Calu3 (cell line): ENCODE measurements at regions not wholly inside any gene's neighbourhood (a gene's known extent, or its start where the extent isn't known, plus 50 kb on each side); places are given as distances from the start of the nearest gene placed in this dataset.

Experiments
- BruUV-seq: library from RNA; stranded (reverse); fragments of 400-500 nt; replicated peaks from 2 replicates; lab custom pipeline; 2021; lab: Mats Ljungman, UMichigan
- CTCF ChIA-PET: fragments of 300-600 bp; sonication (Branson Sonifier 250); formaldehyde crosslinking; loops from one replicate; lab custom pipeline; 2022; ENCODE audit warnings: antibody characterized with exemption; lab: Charles Lee
- DNase-seq: peaks from one replicate; pipeline ENCODE4 v3.0.0; 2022
- H3K27ac Mint-ChIP-seq: one replicate; pipeline ENCODE4 v1.8.0; 2022; ENCODE audit warnings: mixed read lengths; ENCODE audit not compliant: unreplicated experiment
- H3K27me3 Mint-ChIP-seq: one replicate; pipeline ENCODE4 v1.8.0; 2022; ENCODE audit warnings: mixed read lengths; ENCODE audit not compliant: unreplicated experiment
- H3K36me3 Mint-ChIP-seq: one replicate; pipeline ENCODE4 v1.8.0; 2022; ENCODE audit warnings: mild to moderate bottlenecking, moderate library complexity, mixed read lengths; ENCODE audit not compliant: insufficient read depth, unreplicated experiment
- H3K4me1 Mint-ChIP-seq: one replicate; pipeline ENCODE4 v1.8.0; 2022; ENCODE audit warnings: mild to moderate bottlenecking, low read depth, mixed read lengths; ENCODE audit not compliant: unreplicated experiment
- H3K4me3 Mint-ChIP-seq: one replicate; pipeline ENCODE4 v1.8.0; 2022; ENCODE audit warnings: mild to moderate bottlenecking, low read depth, moderate library complexity, mixed read lengths; ENCODE audit not compliant: unreplicated experiment
- H3K9me3 Mint-ChIP-seq: one replicate; pipeline ENCODE4 v1.8.0; 2022; ENCODE audit warnings: low read depth, mixed read lengths; ENCODE audit not compliant: unreplicated experiment
- intact Hi-C: fragments of 100-400 bp; cut with micrococcal nuclease; formaldehyde crosslinking; loops from one replicate; pipeline ENCODE4 v1.10.0; 2022; ENCODE audit not compliant: unreplicated experiment
- TF ChIP-seq, protein P1 (sequence below): fragments of 200-600 bp; IDR thresholded peaks from one replicate; pipeline ENCODE4 v1.8.0; 2022; ENCODE audit warnings: antibody characterized with exemption; ENCODE audit not compliant: unreplicated experiment

DNA sequence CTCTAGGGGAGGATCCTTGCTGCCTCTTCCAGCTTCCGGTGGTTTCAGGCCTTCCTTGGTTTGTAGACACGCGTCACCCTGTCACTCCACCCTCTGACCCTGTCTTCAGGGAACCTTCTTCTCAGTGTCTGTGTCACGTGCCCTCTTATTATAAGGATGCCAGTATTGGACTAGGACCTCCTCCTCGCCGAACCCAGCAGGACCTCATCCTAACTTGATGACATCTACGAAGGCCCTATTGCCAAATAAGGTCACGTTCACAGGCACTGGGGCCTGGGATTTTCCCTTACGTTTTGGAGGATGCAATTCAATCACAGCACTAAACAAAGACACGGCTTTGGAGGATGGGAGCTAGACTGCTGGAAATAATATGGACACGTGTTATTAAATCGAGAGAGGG is 408.7 kb downstream of the BRD1 start:
- CTCF ChIA-PET = no interaction called here
- no peak for DNase-seq
- H3K4me1 Mint-ChIP-seq = peaks cover 8% of the 10 kb centered on the region
- intact Hi-C loops = no loop called here
- H3K27ac Mint-ChIP-seq = no peak overlapping the region
- peaks cover 2% of the 10 kb centered on the region for H3K9me3 Mint-ChIP-seq
- no TSS peak for BruUV-seq
- no peaks in the 10 kb centered on the region for H3K36me3 Mint-ChIP-seq
- no peak overlapping the region for H3K4me3 Mint-ChIP-seq
- TF ChIP-seq, protein P1, sequence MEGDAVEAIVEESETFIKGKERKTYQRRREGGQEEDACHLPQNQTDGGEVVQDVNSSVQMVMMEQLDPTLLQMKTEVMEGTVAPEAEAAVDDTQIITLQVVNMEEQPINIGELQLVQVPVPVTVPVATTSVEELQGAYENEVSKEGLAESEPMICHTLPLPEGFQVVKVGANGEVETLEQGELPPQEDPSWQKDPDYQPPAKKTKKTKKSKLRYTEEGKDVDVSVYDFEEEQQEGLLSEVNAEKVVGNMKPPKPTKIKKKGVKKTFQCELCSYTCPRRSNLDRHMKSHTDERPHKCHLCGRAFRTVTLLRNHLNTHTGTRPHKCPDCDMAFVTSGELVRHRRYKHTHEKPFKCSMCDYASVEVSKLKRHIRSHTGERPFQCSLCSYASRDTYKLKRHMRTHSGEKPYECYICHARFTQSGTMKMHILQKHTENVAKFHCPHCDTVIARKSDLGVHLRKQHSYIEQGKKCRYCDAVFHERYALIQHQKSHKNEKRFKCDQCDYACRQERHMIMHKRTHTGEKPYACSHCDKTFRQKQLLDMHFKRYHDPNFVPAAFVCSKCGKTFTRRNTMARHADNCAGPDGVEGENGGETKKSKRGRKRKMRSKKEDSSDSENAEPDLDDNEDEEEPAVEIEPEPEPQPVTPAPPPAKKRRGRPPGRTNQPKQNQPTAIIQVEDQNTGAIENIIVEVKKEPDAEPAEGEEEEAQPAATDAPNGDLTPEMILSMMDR = no peak
- H3K27me3 Mint-ChIP-seq = peaks cover 42% of the 10 kb centered on the region

DNA sequence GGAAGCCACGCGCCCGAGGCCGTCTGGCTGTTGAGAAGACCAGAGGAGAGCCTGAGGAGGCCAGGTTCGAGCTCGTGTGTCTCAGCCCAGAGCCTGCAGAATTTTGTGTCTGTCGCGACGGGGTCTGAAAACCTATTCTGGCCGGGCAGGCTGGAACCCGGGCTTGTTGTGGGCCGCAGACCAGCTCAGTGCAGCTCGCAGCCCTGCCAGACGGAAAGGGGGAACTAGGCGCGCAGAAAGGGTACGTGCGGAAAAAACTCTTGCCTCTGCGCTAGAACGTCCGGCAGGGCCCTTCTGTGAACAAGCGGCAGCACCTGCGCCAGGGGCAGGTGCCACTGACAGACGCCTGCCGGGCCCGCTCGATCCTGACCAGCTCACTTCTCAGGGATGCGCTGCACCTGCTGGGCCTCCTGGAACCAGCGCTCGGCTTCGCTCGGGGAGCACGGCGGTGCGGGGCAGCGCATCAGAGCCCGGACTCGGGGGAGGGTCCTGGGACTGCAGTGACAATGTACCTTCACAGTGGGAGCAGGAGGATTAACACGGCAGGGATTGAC is 409.3 kb downstream of the BRD1 start:
- H3K27ac Mint-ChIP-seq = no peak overlapping the region
- BruUV-seq = no TSS peak
- TF ChIP-seq, protein P1 = no peak

DNA sequence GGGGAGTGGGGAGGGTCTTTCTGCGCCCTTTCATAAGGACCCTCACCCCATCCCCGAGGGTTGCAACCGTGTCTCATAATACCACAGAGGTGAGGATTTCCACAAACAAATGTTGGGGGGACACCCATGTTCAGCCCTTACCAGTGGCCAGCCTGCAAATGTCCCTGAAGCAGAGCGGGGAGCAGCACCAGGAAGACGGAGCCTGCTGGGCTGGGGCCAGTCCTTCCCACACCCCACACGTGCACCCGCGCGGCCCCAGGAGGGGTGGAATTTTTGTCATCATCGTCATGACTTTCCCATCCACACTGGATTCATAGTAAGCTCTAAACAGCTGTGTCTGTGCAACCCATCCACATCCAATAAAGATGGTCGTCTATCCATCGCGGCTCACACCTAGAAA is 409.8 kb downstream of the BRD1 start:
- no peak for DNase-seq
- Mint-ChIP-seq H3K27ac (no peak overlapping the region), H3K9me3 (peaks cover 2% of the 10 kb centered on the region), H3K36me3 (no peaks in the 10 kb centered on the region), H3K27me3 (peaks cover 50% of the 10 kb centered on the region), H3K4me3 (no peak overlapping the region), H3K4me1 (peaks cover 5% of the 10 kb centered on the region)
- intact Hi-C loops = no loop called here
- TF ChIP-seq, protein P1 = no peak
- CTCF ChIA-PET = no interaction called here
- BruUV-seq = no TSS peak

More for the DNA sequence above, 409.3 kb downstream of the BRD1 start:
- no peak for DNase-seq
- H3K27me3 Mint-ChIP-seq = peaks cover 44% of the 10 kb centered on the region
- peaks cover 2% of the 10 kb centered on the region for H3K9me3 Mint-ChIP-seq
- intact Hi-C loops = no loop called here
- no peak overlapping the region for H3K4me3 Mint-ChIP-seq
- CTCF ChIA-PET = no interaction called here
- H3K36me3 Mint-ChIP-seq = no peaks in the 10 kb centered on the region
- H3K4me1 Mint-ChIP-seq = peaks cover 8% of the 10 kb centered on the region

DNA sequence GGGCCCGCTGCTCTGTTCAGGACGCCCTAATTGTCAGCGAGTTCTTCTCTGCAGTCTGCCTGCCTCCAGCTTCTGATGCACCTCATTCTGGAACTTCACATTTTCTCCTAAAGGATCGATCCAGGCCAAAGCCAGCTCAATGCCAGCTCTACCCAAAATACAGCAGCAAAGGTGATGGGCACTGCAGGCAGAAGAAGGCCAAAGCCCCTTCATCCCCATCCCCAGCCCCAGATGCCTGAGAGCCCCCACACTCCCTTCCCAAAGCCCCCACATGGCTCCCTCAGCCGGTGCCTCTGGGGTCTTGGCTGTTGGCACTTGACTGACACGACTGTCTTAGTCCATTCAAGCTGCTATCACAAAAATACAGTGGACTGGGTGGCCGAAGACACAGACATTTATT is 410.3 kb downstream of the BRD1 start:
- Mint-ChIP-seq H3K27me3 (peaks cover 55% of the 10 kb centered on the region), H3K36me3 (no peaks in the 10 kb centered on the region), H3K9me3 (peaks cover 2% of the 10 kb centered on the region), H3K27ac (no peak overlapping the region), H3K4me1 (peaks cover under 1% of the 10 kb centered on the region), H3K4me3 (no peak overlapping the region)
- BruUV-seq = no TSS peak
- CTCF ChIA-PET = no interaction called here
- TF ChIP-seq, protein P1 = no peak
- DNase-seq = no peak
- intact Hi-C loops = no loop called here
